Loucy (cell line): ENCODE measurements at regions not wholly inside any gene's neighbourhood (a gene's known extent, or its start where the extent isn't known, plus 50 kb on each side); places are given as distances from the start of the nearest gene placed in this dataset.

Source experiments
- CTCF ChIP-seq: fragments of 200-600 bp; sonication (generic); conservative IDR thresholded peaks from 2 replicates; pipeline ENCODE4 v1.5.1; 2014; ENCODE audit warnings: mild to moderate bottlenecking, antibody characterized with exemption, low read length
- EZH2phosphoT487 ChIP-seq: fragments of 200-600 bp; IDR thresholded peaks from 2 replicates; pipeline ENCODE4 v1.6.1; 2018; ENCODE audit warnings: antibody characterized with exemption, mild to moderate bottlenecking, moderate library complexity, borderline replicate concordance

- TF ChIP-seq CTCF (no peak), EZH2phosphoT487 (no peak)
These were observed 770.1 kb upstream of the CELF2 start for GRCh38 chr10:10247585-10247984.
